LNCAP (cell line): ENCODE measurements at regions not wholly inside any gene's neighbourhood (a gene's known extent, or its start where the extent isn't known, plus 50 kb on each side); places are given as distances from the start of the nearest gene placed in this dataset.

ENCODE experiments used
- TF ChIP-seq, protein P1 (sequence below): fragments of 450-650 bp; IDR thresholded peaks from 2 replicates; pipeline ENCODE4 v1.5.1; 2017; ENCODE audit warnings: mild to moderate bottlenecking

DNA sequence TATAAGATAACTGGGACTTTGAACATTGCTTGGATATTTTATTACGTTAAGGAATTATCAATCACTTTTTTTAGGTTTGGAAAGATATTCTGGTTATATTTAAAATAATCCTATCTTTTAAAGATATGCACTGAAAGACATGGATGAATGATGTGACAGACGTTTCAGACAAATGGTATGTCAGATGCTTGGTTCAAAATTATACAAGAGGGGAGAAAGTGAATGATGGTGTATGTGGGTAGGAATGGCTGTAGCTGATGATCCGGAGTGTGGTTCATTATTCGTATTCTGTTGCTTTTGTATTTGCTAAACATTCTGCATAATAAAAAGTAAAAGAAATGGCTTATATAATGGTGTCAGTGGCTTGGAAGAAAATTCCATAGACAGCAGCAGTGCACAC is 51.0 kb upstream of the SNRPB2 start:
- TF ChIP-seq, protein P1, sequence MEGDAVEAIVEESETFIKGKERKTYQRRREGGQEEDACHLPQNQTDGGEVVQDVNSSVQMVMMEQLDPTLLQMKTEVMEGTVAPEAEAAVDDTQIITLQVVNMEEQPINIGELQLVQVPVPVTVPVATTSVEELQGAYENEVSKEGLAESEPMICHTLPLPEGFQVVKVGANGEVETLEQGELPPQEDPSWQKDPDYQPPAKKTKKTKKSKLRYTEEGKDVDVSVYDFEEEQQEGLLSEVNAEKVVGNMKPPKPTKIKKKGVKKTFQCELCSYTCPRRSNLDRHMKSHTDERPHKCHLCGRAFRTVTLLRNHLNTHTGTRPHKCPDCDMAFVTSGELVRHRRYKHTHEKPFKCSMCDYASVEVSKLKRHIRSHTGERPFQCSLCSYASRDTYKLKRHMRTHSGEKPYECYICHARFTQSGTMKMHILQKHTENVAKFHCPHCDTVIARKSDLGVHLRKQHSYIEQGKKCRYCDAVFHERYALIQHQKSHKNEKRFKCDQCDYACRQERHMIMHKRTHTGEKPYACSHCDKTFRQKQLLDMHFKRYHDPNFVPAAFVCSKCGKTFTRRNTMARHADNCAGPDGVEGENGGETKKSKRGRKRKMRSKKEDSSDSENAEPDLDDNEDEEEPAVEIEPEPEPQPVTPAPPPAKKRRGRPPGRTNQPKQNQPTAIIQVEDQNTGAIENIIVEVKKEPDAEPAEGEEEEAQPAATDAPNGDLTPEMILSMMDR: no peak

DNA sequence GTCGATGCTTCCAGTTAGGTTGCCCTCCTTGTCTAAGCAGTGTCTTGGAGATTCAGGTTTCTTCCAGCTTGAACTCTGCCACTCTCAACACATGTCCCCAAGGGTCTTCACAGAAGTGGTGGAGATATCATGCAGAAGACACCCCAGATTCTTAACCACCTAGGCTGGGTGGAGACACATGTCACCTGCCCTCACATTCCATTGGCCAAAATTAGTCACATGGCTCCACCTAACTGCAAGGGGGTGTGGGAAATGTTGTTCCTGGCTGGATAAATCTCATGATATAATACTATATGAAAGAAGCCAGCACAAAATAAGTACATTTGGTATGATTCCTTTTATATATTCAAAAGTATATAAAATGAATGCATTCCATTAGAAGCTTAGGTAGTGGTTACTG is 52.9 kb upstream of the SNRPB2 start:
- TF ChIP-seq, protein P1: no peak

DNA sequence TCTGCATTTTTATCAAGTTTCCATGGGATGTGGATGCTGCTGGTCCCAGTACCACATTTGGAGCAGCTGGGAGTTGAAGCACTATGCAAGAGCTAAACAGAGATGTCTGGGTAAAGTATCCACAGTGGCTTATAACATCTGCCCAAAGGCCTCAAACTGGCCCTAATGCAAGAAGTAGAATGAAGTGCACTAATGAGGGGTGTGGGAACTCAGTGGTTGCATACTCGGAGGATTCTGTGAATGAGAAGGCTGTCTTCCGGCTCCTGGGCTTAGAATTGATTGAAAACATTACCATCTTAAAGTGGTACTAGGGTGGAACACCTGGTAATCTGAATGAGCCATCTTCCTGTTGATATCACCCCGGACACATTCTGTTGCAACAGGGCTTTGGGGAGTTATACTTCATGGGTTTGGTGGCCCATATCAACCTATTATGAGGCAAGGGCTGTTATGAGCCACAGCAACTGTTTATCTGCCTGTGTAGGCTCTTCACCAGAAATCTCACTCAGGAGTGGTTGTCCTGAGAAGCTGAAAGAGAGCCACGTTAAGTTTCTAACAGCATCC is 54.7 kb upstream of the SNRPB2 start:
- TF ChIP-seq, protein P1: no peak

DNA sequence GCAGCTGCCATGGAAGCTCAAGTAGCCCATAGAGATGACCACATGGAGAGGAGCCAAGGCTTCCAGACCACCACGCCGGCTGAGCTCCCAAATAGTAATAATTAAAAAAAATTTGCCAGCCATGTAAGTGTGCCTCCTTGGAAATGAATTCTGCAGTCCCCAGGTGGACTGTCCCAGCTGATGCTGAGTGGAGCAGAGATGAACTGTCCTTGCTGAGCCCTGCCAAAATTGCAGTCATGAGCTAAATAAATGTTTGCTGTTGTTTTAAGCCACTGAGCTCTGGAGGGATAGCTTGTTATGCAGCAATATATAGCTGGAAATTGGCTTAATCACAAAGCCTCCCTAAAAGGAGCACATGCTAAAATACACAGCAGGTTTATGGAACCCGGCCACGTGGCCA is 55.6 kb upstream of the SNRPB2 start:
- TF ChIP-seq, protein P1: no peak

DNA sequence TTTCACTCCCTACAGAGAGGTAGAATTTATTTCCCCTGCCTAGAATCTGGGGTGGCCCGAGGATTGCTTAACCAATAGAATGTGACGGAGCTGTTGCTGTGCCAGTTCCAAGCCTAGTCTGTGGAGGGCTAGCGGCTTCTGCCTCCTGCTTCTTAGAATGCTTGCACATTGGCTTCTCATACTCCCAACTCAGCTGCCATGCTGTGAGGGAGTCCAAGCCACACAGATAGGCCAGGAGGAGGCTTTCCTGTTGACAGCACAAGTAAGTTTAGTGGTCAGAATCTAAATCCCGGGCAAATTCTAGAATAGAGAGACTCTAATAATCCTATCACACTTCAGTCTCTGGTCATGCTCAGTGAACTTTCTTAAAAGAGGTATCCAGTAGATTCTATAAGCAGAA is 57.5 kb upstream of the SNRPB2 start:
- TF ChIP-seq, protein P1: no peak

DNA sequence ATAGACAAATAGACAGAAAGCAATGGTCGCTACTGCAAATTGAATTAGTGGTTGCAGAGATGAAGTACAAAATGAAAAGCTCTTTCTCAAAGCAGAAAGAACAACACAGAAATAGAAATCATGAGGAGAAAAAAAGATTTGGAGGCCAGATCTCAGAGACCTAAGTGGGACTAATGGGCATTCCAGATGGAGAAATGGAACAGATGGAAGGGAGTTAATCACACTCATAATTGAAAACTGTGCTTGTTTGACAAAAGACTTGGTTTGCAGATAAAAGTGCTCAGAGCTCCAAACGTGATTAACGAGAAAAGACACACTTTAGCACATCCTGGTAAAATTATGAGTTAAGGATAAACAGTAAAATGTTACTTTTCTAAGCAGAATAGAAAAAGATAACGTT is 58.1 kb upstream of the SNRPB2 start:
- TF ChIP-seq, protein P1: no peak

DNA sequence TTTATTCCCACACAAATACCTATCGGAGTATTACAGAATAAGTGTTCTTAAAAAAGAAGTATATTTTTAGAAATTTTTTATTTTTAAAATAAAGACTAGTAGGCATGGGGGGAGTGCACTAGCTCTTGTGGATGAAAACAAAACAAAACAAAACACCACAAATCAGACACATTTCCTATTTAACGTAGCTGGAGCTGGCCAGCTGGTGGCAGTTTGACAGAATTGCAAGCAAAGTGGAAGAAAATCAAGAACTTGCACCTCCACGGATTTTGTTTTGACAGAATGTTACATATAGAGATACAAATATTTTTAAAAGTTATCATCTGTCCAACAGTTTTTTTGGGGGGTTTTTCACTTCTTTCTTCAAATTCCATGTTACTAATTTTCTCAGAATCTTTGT is 63.6 kb upstream of the SNRPB2 start:
- TF ChIP-seq, protein P1: peak; percentile 33; the same call in 1 of the 2 replicates

DNA sequence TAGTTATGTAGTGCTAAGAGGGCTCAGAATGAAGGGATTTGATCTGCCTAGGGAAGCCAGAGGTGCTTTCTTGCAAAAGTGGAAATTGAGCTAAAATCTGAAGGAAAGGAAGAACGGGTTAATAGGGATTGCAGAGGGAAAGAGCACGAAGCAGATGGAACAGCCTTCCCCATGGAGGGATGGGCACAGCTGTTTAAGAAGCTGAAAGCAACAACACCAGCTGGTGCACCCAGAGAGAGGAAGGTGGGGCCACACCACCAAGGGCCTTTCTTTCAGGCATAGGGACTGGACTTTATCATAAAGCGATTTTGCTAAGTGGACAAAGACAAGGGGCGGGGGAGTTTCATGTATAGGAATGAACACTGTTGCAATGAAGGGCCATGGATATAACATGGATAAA is 65.8 kb upstream of the SNRPB2 start:
- TF ChIP-seq, protein P1: no peak
